ENCODE measurements at regions not wholly inside any gene's neighbourhood (a gene's known extent, or its start where the extent isn't known, plus 50 kb on each side); places are given as distances from the start of the nearest gene placed in this dataset.

DNA sequence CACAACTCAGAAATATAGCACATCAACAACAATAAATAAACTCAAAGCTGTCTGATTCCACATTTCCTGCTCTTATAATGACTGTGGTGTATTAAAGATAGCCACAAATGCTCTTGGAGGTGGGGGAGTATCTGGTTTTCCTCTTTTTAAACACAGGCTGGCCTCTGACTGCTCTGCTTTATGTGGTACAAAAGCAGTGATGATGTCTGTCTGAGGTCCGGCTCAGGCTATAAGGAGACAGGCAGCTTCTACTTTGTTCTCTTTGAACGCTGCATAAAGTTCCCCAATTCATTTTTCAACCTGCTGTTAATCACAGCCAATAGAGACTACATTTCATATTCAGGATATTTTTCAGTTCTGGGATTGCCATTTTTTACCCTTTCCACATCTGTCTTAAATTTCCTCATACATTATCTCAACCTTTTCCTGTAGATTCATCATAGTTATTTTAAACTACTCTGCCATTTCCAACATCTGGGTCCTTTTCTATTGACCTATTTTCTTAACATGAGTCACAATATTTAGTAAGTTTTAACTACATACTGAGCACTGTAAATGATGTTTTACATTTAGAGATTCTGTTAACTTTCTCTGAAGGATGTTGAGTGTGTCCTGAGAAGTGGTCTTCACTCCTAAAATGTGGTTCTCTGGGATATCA is 64.9 kb downstream of the CRPPA start:
- Histone ChIP-seq H3K36me3 (ENCODE audit: control insufficient read depth, insufficient read depth, low read length) (no peaks in the 10 kb centered on the region), H3K4me3 (ENCODE audit: low read depth in 2 of 2, low read length in 2 of 2) (no peak overlapping the region), H3K4me1 (ENCODE audit: control insufficient read depth, insufficient read depth, low read length) (no peaks in the 10 kb centered on the region), H3K27ac (ENCODE audit: low read length) (no peak overlapping the region), H3K27me3 (ENCODE audit: control insufficient read depth, insufficient read depth, low read length) (no peaks in the 10 kb centered on the region), H3K9me3 (ENCODE audit: control insufficient read depth, insufficient read depth, low read depth, low read length) (no peaks in the 10 kb centered on the region)
- TF ChIP-seq CTCF (IDR thresholded peaks at IDR 0.05) (no peak), TCF7L2 (IDR thresholded peaks at IDR 0.05; ENCODE audit: low read depth, low read length) (no peak), SIN3A (IDR thresholded peaks at IDR 0.05; ENCODE audit: borderline replicate concordance, insufficient read depth, low read depth, low read length) (no peak), POLR2AphosphoS5 (IDR thresholded peaks at IDR 0.05; ENCODE audit: low read depth, low read length) (no peak), REST (IDR thresholded peaks at IDR 0.05; ENCODE audit: insufficient read depth in 1 of 2, low read depth in 2 of 2, low read length in 1 of 2) (no peak)
- ATAC-seq: no peak
- in situ Hi-C loops (cut with HindIII; ENCODE audit: low pct_unique_long_range_greater_than_20kb, low sequenced_read_pairs) (no loop called here), intact Hi-C loops (cut with micrococcal nuclease; ENCODE audit: unreplicated experiment) (no loop called here)
- DNase-seq (ENCODE audit: low read depth, low spot score): no peak
- BruUV-seq (replicated peaks): no TSS peak
- CTCF ChIA-PET: no interaction called here
- POLR2A ChIA-PET: no interaction called here

DNA sequence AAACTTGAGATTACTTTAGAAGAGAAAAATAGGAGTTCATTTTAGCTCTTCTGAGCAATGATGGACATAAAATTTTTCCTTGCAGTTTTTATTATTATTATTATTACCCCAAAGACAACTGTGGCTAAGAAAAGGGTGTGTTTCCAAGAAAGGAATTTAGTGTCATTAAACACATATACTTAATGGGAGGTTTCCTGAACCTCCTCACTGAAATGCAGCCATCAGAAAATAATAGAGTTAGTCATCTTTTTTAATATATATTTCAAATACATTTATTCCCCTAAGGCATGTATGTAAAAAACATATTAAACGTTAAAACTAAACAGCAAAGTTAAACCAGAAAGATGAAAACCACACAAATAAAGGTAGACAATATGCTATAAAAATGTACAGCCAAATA is 66.8 kb downstream of the CRPPA start:
- H3K9me3 ChIP-seq (ENCODE audit: control insufficient read depth, insufficient read depth, low read depth, low read length): 0 out of 2 replicates have a peak, but pooled peaks cover 4% of the 10 kb centered on the region
- in situ Hi-C loops (cut with HindIII; ENCODE audit: low pct_unique_long_range_greater_than_20kb, low sequenced_read_pairs): no loop called here
- ChIA-PET CTCF (no interaction called here), POLR2A (no interaction called here)
- DNase-seq (ENCODE audit: low read depth, low spot score): no peak
- H3K4me3 ChIP-seq (ENCODE audit: low read depth in 2 of 2, low read length in 2 of 2): no peak overlapping the region
- TF ChIP-seq TCF7L2 (IDR thresholded peaks at IDR 0.05; ENCODE audit: low read depth, low read length): no peak
- TF ChIP-seq SIN3A (IDR thresholded peaks at IDR 0.05; ENCODE audit: borderline replicate concordance, insufficient read depth, low read depth, low read length): no peak
- no peak for TF ChIP-seq REST (IDR thresholded peaks at IDR 0.05; ENCODE audit: insufficient read depth in 1 of 2, low read depth in 2 of 2, low read length in 1 of 2)
- no TSS peak for BruUV-seq (replicated peaks)
- H3K27me3 ChIP-seq (ENCODE audit: control insufficient read depth, insufficient read depth, low read length): no peaks in the 10 kb centered on the region
- no peaks in the 10 kb centered on the region for H3K4me1 ChIP-seq (ENCODE audit: control insufficient read depth, insufficient read depth, low read length)
- no peak for ATAC-seq
- H3K36me3 ChIP-seq (ENCODE audit: control insufficient read depth, insufficient read depth, low read length): no peaks in the 10 kb centered on the region
- H3K27ac ChIP-seq (ENCODE audit: low read length): no peak overlapping the region
- intact Hi-C loops (cut with micrococcal nuclease; ENCODE audit: unreplicated experiment): no loop called here

Data from Panc1 (cell line).